HG03139 (cell line): ENCODE measurements at regions not wholly inside any gene's neighbourhood (a gene's known extent, or its start where the extent isn't known, plus 50 kb on each side); places are given as distances from the start of the nearest gene placed in this dataset.
"Not testable (repeated sequence)": the region's sequence is repeated elsewhere in the genome, so short reads cannot be mapped to it uniquely, and the experiment has no call there.

ENCODE experiments used
- ATAC-seq: cut with Tn5 transposase; IDR thresholded peaks from one replicate; pipeline ENCODE4 v1.9.1; 2021; ENCODE audit not compliant: unreplicated experiment

DNA sequence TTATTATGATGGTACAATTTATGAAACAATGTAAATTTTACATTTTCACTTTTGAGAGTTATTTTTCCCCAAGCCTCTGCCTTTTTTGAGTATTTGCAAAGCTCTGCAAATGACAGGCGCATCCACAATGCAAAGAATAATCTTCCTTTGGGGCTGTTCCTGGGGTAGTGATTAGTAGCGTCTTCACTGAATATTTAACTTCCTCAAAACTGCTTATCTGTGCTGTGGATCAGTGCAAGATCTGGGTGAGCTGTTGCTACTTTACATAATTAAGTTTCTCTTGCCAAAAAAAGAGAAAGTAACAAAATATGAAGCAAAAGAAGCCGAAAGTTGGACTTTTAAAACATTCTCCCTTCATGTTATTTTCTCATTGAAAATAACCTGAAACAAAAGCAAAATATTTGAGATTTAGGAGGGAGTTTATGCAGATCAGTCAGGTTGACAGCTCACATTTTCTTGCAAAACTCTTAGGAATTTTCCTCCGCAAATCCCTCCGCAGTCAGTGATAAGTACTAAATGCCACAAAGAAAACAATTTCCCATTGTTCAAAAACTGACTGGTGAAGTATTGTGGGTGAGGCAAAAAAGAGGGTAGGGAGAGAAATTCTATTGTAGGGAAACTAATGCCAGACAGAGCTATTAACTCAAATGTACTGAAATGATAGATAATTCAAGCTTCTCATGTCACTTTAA, 276.4 kb upstream of the B3GALT2 start:
- peak; percentile 73 for ATAC-seq

DNA sequence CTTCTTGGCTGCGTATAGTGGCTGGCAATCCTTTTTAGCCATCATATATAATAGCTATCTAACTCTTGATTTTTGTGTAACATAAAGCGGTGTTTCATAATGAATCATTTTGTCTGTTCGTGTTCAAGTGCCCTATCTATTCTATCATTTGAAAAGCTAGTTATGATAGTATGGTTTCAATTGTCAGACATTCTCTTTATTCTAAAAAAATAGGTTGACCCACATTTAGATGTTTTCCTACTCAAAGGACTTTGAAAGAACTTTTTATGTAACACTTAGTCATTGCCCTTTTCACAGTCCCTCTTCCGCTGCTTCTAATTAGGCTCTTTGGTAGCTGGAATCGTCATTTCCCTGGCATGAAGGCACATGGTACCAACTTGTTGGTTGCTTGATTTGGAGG, 272.2 kb upstream of the B3GALT2 start:
- no peak for ATAC-seq

GRCh38 chr1:193457676-193458075, 271.3 kb upstream of the B3GALT2 start:
- ATAC-seq = no peak

GRCh38 chr1:193456811-193457280, 270.4 kb upstream of the B3GALT2 start:
- no peak for ATAC-seq

DNA sequence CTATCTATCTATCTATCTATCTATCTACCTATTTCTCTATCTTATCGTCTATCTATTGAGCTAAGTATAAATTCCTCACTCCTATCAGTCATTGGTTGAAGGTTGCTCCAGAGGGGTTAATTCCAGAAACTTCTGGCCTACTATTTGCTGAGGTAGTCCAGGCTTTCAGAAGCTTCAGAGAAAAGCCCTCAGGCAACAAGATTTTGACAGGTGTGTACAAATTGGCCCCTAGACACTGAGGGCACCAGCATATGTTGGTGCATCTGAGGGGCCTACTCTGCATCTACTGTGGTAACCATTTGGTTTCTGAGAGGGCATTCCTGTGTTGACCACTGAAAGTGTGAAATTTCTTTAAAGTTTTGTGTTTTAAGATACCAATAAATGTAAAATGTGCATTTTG, 265.2 kb upstream of the B3GALT2 start:
- no peak for ATAC-seq

DNA sequence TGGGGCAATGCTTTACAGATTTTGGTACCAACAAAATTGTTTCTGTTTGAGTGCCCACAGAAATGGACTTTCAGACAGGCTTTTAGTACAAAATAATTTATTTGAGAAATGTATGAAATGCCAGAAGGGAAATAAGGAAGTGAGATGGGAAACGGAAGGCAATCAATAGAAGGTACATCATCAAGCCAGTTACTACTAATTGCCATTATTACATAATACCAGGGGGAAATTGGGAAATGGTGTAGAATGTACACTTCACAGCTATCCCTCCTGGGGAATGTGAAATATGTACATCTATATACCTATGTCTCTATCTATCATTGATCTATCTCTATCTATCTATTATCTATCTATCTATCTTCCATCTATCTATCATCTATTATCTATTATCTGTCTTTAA, 264.6 kb upstream of the B3GALT2 start:
- ATAC-seq = no peak

DNA sequence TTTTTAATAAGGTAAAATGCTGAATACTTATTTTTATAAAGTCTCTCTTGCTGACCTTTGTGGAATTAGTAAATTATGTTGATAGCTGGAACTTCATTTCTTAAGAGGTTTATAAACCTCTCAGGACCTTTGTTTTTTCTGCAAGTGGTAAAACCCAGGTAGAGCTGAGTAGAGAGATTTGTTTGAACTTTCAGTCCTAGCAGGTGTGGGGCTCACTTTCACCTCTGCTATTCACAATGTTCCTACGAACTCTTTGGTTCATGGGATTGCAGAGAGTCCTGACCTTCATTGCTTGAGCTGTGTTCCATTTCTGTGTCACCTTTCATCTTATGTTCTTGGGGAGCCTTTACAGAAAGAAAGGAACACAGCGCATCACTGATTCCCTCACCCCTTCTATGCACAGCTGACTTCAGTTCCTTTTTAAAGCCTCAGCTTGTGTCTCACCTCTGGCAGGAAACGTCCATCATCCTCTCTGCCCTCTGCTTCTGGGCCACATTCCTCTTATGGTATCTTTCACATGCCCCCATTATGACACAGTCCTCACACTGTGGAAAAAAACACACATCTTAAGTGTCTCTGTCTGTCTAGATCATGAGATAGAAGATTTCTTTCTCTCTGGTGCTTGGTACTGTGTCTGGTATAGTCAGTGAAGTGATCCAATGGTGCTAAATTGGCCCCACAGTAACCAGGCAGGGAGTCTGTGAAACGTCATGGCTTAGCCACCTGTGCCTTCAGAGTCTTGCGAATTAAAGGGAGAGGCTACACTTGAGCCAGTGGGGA, 262.5 kb upstream of the B3GALT2 start:
- ATAC-seq = peak; percentile 95

DNA sequence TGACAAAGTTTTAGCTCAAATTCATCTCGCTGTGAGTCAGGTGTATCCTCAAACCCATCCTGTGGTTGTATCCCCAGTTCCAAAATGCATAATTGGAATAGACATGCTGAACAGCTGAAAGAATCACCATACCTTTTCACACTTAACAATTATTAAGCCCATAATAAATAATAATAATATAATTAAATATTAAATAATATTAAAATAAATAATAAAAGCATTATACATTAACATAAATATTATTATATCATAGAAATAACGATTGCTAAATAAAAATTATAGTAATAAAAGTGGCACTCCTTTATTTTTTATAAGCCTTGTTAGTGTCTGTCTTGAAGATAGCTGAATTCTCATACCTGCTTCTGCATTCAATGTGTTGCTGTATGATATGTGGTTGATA, 257.5 kb upstream of the B3GALT2 start:
- no peak for ATAC-seq

DNA sequence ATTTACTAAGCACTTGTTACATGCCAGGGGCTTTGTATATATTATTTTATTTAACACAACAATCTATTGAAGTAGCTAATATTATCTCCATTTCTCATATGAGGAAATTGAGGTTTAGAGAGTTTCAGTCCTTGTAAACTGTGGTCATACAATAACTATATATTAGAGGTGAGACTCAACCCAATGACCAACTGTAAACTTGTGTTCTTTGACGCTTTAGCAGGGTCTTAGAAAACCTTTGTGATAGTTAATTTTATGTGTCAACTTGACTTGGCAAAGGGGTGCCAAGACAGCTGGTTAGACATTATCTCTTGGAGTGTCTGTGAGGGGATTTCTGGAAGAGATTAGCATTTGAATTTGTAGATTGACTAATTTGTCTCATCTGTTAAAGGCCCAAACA, 252.4 kb upstream of the B3GALT2 start:
- ATAC-seq = peak; percentile 76

DNA sequence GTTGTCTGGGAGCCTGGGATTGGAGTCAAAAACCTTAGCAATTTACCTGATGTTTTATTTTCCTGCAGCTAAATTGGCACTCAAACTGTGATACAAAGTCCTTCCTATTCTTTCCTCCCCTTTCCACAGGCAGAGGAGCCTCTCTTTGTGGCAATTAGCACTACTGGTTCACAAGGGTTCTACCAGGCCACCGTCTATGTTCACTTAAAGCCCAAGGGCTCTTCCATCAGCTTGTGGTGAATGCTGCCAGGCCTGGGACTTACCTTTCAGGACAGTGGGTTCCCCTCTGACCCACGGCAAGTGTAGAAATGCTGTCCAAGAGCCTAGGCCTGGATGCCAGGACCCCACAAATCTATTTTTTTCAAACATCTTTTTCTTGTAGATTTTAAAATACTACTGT, 251.9 kb upstream of the B3GALT2 start:
- peak; percentile 4 for ATAC-seq

DNA sequence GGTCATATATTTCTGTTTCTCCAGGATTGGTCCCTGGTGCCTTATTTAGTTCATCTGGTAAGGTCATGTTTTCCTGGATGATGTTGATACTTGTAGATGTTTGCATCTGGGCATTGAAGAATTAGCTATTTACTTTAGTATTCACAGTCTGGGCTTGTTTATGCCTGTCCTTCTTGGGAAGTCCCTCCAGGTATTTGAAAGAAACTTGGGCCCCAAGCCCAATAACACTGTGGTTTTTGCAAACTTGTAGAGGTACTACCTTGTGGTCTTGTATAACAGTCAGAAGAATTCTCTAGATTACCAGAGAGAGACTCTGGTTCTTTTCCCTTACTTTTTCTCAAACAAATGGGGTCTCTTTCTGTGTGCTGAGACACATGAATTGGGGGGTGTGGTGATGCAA, 251.4 kb upstream of the B3GALT2 start:
- peak; percentile 51 for ATAC-seq

GRCh38 chr1:193437333-193437732, 250.9 kb upstream of the B3GALT2 start:
- ATAC-seq = not testable (repeated sequence)

GRCh38 chr1:193435781-193436180, 249.4 kb upstream of the B3GALT2 start:
- ATAC-seq = no peak

GRCh38 chr1:193434319-193434718, 247.9 kb upstream of the B3GALT2 start:
- no peak for ATAC-seq

DNA sequence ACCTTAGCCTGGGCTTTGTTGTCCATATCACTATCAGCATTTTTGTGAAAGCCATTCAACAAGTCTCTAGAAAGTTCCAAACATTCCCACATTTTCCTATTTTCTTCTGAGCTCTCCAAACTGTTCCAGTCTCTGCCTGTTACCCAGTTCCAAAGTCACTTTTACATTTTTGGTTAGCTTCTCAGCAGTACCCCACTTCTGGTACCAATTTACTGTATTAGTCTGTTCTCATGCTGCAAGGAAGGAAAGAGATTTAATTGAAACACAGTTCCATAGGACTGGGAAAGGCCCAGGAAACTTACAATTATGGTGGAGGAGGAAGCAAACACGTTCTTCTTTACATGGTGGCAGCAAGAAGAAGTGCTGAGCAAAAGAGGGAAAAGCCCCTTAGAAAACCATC, 247.2 kb upstream of the B3GALT2 start:
- no peak for ATAC-seq

- ATAC-seq = no peak
These were observed 246.7 kb upstream of the B3GALT2 start for GRCh38 chr1:193432979-193433587.

GRCh38 chr1:193431265-193431977, 245.0 kb upstream of the B3GALT2 start:
- ATAC-seq = no peak

DNA sequence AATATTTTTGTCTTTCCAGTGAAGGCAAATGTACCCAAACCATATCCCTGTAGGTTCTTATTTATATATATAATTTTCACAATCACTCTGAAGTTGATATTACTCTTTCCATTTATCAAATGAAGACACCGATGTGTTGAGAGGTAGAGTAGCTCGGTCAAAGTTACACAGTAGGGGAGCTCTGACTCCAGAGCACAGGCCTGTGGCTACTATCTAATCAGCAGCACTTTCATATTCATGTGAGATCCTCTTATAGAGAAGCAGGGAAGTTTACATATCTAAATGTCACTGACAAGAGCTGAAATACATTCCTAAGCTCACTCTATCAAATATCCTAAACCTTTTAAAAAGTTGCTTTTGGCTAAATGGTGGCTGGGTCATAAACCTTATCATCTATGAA, 241.1 kb upstream of the B3GALT2 start:
- ATAC-seq = no peak

DNA sequence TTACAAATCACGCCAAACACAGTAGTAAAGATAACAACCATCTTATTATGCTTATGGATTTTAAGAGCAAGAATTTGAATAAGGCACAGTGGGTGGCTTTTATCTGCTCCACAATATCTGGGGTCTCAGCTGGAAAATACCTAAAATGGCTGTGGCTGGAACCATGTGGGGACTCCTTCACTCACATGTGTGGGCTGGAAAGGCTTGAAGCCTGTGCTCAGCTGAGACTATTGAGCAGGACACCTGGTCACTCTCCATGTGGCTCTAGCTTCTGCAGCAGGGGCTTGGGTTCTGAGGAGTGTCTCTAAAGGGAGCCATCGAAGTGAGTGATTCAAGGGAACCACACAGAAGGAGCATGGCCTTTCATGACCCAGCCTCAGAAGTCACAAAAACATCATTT, 239.6 kb upstream of the B3GALT2 start:
- no peak for ATAC-seq

DNA sequence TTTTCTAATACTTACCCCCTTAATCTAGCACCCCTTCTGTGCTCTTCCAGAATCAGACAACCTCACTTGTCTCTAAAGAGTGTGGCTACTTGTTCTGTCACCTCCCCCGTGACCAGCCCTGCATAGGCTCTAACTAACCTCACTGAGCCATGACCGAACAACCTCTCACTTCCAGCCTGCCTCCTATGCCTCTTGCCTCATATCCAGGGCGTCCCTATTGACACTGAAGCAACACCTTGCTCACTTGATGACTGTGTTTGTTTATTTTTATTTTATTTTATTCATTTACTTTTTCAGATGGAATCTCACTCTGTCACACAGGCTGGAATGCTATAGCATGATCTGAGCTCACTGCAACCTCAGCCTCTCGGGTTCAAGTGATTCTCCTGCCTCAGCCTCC, 235.1 kb upstream of the B3GALT2 start:
- no peak for ATAC-seq

DNA sequence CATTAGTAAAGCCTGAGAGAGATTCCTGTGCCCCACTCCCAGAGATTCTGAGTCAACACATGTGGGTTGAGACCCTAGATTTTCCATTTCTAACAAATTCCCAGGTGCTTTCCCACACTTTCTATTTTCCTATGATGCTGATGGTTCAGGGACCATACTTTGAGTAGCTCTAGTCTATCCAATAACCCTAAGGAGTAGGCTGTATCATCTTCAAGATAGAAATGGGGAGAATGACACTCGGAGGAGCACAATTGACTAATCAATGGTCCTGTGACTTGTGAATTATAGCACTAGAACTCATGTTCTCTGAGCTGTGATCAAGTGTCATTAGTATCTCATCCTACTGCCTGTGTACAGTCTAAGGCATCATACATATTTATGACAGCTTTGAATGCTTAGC, 232.9 kb upstream of the B3GALT2 start:
- ATAC-seq = no peak

DNA sequence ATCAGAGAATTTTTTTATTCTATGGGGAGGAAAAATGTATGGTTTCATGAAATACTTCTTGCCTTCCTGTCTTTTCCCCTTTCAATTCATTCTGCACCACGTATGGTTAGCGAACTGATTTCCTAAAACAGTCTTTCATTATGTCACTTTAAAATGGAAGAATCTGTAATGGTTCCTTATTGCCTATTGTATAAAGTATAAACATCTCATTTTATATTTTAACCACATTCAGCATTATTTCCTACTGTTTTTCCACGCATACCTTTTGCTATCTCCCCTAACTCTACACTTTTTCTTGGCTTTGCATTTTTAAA, 232.3 kb upstream of the B3GALT2 start:
- no peak for ATAC-seq
